ENCODE measurements at regions not wholly inside any gene's neighbourhood (a gene's known extent, or its start where the extent isn't known, plus 50 kb on each side); places are given as distances from the start of the nearest gene placed in this dataset.
"Not testable (repeated sequence)": the region's sequence is repeated elsewhere in the genome, so short reads cannot be mapped to it uniquely, and the experiment has no call there.

DNA sequence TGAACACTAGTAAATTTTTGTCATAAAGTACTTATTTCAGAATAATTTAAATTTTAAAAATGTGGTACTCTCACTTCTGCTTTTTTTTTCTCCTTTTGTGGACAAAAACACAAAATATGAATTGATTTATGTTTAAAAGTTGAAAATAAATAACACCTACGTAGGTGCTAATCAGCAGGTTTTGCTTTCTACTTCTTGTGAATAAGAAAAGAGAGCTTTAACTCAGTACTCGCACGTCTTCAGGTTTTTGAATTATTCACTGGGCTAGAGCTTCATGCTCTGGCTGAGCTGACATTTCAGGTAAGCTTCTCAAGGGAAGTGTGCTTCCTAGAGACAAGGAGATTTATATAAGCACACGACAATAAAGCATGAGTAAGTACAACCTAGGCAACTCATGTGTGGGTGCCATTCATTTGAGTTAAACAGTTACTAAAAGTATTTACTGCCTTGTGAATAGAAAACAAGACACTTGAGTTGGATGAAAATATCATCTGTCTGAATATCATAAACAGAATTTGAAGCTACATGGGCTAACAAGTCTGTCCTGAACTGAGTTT, 190.0 kb upstream of the POT1 start:
- DNase-seq = no peak

DNA sequence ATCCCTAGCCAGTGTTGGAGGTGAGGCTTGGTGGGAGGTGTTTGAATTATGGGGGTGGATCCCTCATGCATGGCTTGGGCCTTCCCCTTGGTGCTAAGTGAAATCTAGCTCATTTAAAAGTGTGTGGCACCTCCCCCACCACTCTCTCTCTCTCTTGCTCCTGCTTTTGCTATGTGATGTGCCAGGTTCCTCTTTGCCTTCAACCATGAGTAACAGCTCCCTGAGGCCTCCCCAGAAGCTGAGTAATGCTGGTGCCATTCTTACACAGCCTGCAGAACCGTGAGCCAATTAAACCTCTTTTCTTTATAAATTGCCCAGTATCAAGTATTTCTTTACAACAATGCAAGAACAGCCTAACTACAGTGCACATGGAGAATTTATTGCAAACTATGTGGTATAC, 188.8 kb upstream of the POT1 start:
- DNase-seq = no peak

- no peak for DNase-seq
Measured at GRCh38 chr7:125112850-125113249, 183.2 kb upstream of the POT1 start.

- DNase-seq = no peak
Measured at GRCh38 chr7:125099519-125099918, 169.9 kb upstream of the POT1 start.

DNA sequence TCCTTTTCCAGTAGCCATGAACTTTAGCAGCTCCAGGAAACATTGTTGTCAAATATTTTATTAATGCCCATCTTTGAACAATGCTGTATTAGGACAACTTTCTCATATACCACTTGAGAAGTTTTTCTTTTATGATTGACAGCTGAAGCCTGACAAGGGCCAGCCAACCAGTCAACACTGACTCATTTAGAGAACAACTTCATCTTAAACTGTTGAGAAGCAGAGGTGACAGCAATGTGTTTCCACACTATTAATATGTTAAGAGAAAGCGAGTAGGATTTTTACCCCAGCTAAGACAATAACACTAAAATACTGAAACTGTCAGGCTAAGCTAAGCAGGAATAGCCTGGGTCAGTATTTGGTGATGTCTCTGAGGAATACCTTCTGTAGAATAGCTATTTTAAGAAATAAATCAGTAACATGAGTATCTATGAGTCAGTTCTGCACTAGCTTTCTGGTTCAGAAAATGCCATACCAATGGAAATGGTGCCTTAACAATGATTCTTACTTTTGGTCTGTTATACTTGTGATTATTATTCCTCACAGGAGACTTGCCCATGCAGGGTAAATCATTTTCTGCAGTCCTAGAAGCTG, 168.8 kb upstream of the POT1 start:
- no peak for DNase-seq

DNA sequence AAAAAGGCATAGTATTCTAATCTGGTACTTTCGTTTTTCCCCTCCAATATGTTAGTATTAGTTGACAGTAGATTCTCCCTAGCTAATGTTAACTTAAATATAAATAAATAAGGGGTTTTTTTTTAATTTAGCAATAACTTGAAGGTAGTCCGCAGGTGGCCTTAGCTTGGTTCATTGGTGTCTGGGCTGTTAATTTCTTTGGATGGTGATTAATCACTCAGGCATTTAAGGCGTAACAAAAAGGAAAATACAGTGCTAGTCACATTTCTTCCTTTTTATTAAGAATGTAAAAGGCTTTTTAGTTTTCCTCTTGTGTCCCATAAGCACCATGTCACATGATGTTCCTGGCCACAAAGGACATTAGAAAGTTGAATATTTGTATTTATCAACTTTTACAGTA, 161.0 kb upstream of the POT1 start:
- no peak for DNase-seq

- no peak for DNase-seq
Measured at GRCh38 chr7:125089171-125089570, 159.5 kb upstream of the POT1 start.

DNA sequence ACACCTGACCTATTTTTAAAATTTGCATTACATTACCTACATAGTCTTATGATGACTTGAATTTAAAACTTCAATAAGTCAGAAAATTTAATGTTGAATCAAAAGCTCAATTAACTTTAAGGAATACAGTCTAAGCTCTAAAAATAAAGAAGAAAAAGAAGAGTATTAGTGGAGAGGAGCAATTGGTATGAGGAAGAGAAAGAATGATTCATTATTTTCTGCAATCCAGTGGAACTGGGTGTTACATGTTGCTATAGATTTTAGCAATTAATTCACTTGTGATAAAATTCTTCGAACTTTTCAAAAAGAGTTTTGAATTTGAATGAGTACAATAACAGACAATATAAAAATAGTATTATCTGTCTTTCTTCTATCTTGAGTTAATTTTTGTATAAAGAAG, 158.9 kb upstream of the POT1 start:
- no peak for DNase-seq

- no peak for DNase-seq
Measured at GRCh38 chr7:125085084-125085483, 155.5 kb upstream of the POT1 start.

- DNase-seq = no peak
Measured at GRCh38 chr7:125084196-125084595, 154.6 kb upstream of the POT1 start.

DNA sequence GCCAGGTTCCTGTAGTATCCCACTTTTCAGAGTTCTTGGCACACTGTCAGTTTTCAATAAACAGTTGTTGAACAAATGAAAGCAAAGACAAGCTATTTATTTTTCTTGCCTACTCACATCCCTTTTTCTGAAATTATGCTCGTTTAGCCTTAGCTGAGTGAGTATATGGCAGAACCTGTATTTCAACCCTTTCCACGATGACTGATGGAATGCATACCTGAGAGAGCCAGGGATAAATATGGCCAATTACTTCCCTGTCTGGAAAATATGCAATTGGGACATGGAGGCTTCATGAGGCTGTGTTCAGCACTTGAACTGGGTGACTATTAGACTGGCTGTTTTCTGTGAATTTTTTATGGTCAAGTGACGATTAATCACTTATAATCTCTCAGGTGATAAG, 144.5 kb upstream of the POT1 start:
- DNase-seq = no peak

- no peak for DNase-seq
Measured at GRCh38 chr7:125065546-125065945, 135.9 kb upstream of the POT1 start.

- no peak for DNase-seq
Measured at GRCh38 chr7:125065001-125065400, 135.4 kb upstream of the POT1 start.

- DNase-seq = no peak
Measured at GRCh38 chr7:125061776-125062397, 132.3 kb upstream of the POT1 start.

DNA sequence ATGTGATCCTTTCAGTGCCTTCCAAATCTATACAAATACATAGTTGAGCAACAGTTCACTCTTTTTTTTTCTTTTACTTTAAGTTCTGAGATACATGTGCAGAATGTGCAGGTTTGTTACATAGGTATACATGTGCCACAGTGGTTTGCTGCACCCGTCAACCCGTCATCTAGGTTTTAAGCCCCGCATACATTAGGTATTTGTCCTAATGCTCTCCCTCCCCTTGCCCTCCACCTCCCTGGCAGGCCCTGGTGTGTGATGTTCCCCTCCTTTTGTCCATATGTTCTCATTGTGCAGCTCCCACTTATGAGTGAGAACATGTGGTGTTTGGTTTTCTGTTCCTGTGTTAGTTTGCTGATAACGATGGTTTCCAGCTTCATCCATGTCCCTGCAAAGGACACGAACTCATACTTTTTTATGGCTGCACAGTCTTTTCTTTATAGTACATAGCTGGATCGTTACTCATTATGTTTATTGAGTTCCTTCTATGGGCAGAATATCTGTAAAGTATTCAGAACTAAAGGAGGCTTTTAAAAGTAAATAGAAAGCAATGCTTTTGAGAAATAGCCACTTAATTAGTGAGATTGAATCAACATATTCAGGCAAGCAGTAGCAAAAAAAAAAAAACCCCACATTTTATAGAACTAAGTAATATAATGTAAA, 131.6 kb upstream of the POT1 start:
- DNase-seq = not testable (repeated sequence)

DNA sequence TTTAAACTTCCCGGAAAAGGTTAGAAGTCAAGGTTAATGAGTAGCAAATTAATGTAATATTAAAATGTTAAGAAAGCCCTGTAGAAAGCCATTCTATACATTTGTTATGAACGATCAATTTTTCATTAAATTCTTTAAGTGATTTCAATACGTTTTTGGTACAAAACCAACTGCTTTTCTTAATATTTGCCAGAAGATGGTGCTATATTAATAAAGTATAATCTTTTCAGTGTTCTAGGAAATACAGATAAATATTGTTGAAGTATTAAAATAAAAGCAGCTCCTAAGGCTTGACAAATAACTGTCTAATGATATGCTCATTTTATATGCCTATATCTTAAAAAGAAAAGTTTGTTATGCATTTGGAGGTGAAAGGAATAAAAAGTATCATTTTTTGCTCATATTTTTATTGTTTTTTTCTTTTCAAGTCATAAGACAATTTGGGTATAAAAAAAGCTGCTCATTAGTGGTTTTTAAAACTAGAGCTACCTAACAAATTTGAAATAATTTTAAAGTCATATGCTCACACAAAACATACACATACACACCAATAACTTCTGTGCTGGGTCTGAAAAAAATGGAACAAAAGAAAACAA, 130.3 kb upstream of the POT1 start:
- DNase-seq = no peak

DNA sequence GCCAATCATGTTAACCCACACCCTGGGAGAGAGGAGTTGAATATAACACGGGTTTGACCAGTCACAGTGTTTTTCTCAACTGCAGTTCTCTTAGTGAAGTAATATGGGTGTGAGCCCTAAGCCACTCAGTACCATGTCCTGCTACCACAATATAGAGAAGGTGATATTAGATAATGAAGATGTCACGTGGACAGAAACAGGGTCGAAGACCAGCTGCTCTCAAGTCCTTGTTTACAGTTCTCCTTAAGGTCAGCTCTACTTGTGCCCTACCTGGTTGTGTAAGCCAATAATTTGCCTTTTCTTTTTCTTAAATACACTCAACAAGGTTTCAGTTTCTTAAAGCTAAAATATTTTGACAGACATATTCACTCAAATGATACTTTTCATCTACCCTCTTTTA, 128.3 kb upstream of the POT1 start:
- no peak for DNase-seq

DNA sequence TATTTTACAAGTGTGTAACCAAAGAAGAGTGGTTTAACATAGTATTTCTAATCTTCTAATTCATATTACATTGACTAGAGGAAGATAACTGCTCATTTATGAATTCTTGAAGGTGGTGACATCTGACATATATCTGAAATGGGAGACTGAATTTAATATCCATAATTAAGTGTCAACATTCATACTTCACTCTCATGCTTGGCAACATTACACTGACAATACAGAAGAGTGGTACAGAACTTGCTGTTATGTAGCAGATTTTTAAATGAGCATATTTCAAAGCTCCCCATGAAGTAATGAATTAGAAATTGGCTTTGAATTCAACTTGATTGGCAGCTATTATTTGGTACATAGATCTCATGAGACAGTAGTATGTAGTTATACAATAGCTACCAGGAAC, 125.8 kb upstream of the POT1 start:
- DNase-seq = no peak

- no peak for DNase-seq
Measured at GRCh38 chr7:125046767-125047166, 117.1 kb upstream of the POT1 start.

DNA sequence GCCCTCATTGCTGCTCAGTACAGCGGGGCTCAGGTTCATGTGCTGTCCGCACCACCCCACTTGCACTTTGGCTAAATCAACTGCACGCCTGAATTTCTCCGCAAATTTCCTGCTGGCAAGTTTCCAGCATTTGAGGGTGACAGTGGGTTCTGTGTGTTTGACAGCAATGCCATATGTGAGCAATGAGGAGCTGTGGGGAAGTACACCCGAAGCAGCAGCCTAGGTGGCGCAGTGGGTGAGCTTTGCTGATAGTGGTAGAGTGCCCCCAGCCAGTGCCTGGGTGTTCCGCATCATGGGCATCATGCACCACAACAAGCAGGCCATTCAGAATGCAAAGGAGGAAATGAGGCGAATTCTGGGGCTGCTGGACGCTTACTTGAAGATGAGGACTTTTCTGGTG, 103.9 kb upstream of the POT1 start:
- no peak for DNase-seq

DNA sequence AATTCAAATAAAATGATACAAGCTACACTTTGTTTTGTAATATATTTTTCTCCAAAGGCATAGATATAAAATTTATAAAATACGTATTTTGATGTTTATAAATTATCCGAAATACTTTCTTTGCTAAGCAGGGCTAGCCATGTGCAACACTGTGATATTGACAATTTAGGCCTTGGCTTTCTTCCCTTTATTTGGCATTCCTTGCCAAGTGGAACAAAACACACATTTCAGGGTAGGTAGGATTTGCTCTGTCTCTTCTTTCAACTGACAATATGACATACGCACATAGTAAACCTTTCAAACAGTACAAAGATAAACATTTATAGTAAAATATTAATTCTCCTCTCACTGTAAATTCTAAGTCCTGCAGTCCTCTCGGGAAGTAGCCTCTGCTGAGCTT, 103.3 kb upstream of the POT1 start:
- DNase-seq = no peak

- no peak for DNase-seq
Measured at GRCh38 chr7:125030756-125031387, 101.2 kb upstream of the POT1 start.

DNA sequence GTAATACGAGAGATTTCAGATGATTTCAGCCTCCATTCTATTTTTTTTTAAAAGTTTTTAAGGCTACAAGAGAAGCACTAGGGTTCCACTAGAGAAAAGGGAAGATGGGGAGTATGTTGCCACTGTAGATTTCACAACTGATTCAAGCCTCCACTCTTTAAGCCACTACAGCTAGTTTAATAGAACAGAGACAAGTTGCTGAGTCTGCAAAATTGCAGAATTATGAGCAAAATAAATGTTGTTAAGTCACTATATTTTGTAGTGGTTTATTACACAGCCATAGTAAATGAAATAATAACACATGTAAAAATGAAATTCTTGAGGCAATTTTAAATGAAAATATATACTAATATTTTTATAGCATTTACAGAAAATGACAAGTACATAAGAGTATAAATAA, 96.0 kb upstream of the POT1 start:
- DNase-seq = no peak
